Large intestine (tissue), 3 donors: ENCODE measurements at regions not wholly inside any gene's neighbourhood (a gene's known extent, or its start where the extent isn't known, plus 50 kb on each side); places are given as distances from the start of the nearest gene placed in this dataset.

Experiments
- DNase-seq, 2 donors: peaks; one replicate each; pipeline versions ENCODE4 v3.0.0 to v3.0.0-alpha.2; 2013
- H3K27ac ChIP-seq: one replicate; pipeline ENCODE4 v1.5.1; 2013; ENCODE audit warnings: low read length
- H3K27me3 ChIP-seq: 2 replicates; pipeline ENCODE4 v1.6.1; 2013; ENCODE audit warnings: low read length; ENCODE audit not compliant: control insufficient read depth, insufficient read depth
- H3K36me3 ChIP-seq: 2 replicates; pipeline ENCODE4 v1.6.1; 2013; ENCODE audit warnings: low read length; ENCODE audit not compliant: control insufficient read depth, insufficient read depth
- H3K4me1 ChIP-seq: one replicate; pipeline ENCODE4 v1.6.1; 2013; ENCODE audit warnings: low read length; ENCODE audit not compliant: control insufficient read depth, insufficient read depth
- H3K4me3 ChIP-seq: one replicate; pipeline ENCODE4 v1.5.1; 2013; ENCODE audit warnings: low read length
- H3K9me3 ChIP-seq: one replicate; pipeline ENCODE4 v1.6.1; 2013; ENCODE audit warnings: mild to moderate bottlenecking, low read depth, low read length, moderate library complexity; ENCODE audit not compliant: control insufficient read depth
- WGBS: methylation state at CpG from one replicate; pipeline ENCODE4 v1.1.5; 2013; ENCODE audit warnings: low lambda C conversion rate; ENCODE audit not compliant: insufficient coverage; 5-methylcytosine and 5-hydroxymethylcytosine counted together

- Histone ChIP-seq H3K4me3 (no peak overlapping the region), H3K27ac (no peak overlapping the region), H3K9me3 (no peaks in the 10 kb centered on the region)
Measured at GRCh38 chr3:38985581-38985980, 66.2 kb downstream of the SCN11A start.

GRCh38 chr3:38984731-38985130 is 67.0 kb downstream of the SCN11A start:
- no peak for DNase-seq
- 90% methylated on average over 2 of the region's 7 CpGs for WGBS
- Histone ChIP-seq H3K9me3 (no peaks in the 10 kb centered on the region), H3K27ac (no peak overlapping the region), H3K36me3 (no peaks in the 10 kb centered on the region), H3K27me3 (no peaks in the 10 kb centered on the region), H3K4me3 (no peak overlapping the region), H3K4me1 (no peaks in the 10 kb centered on the region)

More at GRCh38 chr3:38985581-38985980, 66.2 kb downstream of the SCN11A start:
- DNase-seq = no peak
- H3K4me1 ChIP-seq = no peaks in the 10 kb centered on the region
- no peaks in the 10 kb centered on the region for H3K27me3 ChIP-seq
- H3K36me3 ChIP-seq = no peaks in the 10 kb centered on the region

GRCh38 chr3:38984110-38984509 is 67.6 kb downstream of the SCN11A start:
- H3K4me3 ChIP-seq = no peak overlapping the region
- H3K27ac ChIP-seq = no peak overlapping the region
- H3K36me3 ChIP-seq = no peaks in the 10 kb centered on the region
- no peaks in the 10 kb centered on the region for H3K27me3 ChIP-seq
- no peaks in the 10 kb centered on the region for H3K9me3 ChIP-seq
- no peak for DNase-seq
- no peaks in the 10 kb centered on the region for H3K4me1 ChIP-seq

- H3K4me1 ChIP-seq = no peaks in the 10 kb centered on the region
- no peaks in the 10 kb centered on the region for H3K36me3 ChIP-seq
- no peaks in the 10 kb centered on the region for H3K9me3 ChIP-seq
- no peak overlapping the region for H3K4me3 ChIP-seq
- no CpG with 5 or more reads among the region's 2 CpGs for whole genome bisulfite sequencing
- H3K27ac ChIP-seq = no peak overlapping the region
- no peaks in the 10 kb centered on the region for H3K27me3 ChIP-seq
- DNase-seq = no peak
Measured at GRCh38 chr3:38980938-38981337, 70.8 kb downstream of the SCN11A start.

- DNase-seq = no peak
- no peaks in the 10 kb centered on the region for H3K9me3 ChIP-seq
- no peaks in the 10 kb centered on the region for H3K36me3 ChIP-seq
- H3K4me3 ChIP-seq = no peak overlapping the region
- WGBS = 72% methylated on average over 3 of the region's 6 CpGs
- H3K27ac ChIP-seq = no peak overlapping the region
- H3K4me1 ChIP-seq = no peaks in the 10 kb centered on the region
- no peaks in the 10 kb centered on the region for H3K27me3 ChIP-seq
Measured at GRCh38 chr3:38978729-38979128, 73.0 kb downstream of the SCN11A start.

GRCh38 chr3:38970851-38971638 is 80.7 kb downstream of the SCN11A start:
- H3K27me3 ChIP-seq = peaks cover 12% of the 10 kb centered on the region
- no peak for DNase-seq
- no peaks in the 10 kb centered on the region for H3K36me3 ChIP-seq
- H3K9me3 ChIP-seq = no peaks in the 10 kb centered on the region
- no peak overlapping the region for H3K27ac ChIP-seq
- WGBS = 100% methylated on average over 4 of the region's 7 CpGs
- H3K4me1 ChIP-seq = no peaks in the 10 kb centered on the region
- no peak overlapping the region for H3K4me3 ChIP-seq

GRCh38 chr3:38969317-38970235 is 82.2 kb downstream of the SCN11A start:
- H3K36me3 ChIP-seq = no peaks in the 10 kb centered on the region
- no peak for DNase-seq
- H3K9me3 ChIP-seq = no peaks in the 10 kb centered on the region
- no peak overlapping the region for H3K4me3 ChIP-seq
- no peak overlapping the region for H3K27ac ChIP-seq
- H3K27me3 ChIP-seq = peaks cover 12% of the 10 kb centered on the region
- 100% methylated on average over 1 of the region's 9 CpGs for WGBS
- H3K4me1 ChIP-seq = no peaks in the 10 kb centered on the region

GRCh38 chr3:38968891-38969290 is 82.9 kb downstream of the SCN11A start:
- whole genome bisulfite sequencing = no CpG with 5 or more reads among the region's 2 CpGs
- H3K36me3 ChIP-seq = no peaks in the 10 kb centered on the region
- peaks cover 12% of the 10 kb centered on the region for H3K27me3 ChIP-seq
- H3K4me3 ChIP-seq = no peak overlapping the region
- no peak for DNase-seq
- H3K4me1 ChIP-seq = no peaks in the 10 kb centered on the region
- H3K27ac ChIP-seq = no peak overlapping the region
- H3K9me3 ChIP-seq = no peaks in the 10 kb centered on the region

GRCh38 chr3:38968403-38968802 is 83.3 kb downstream of the SCN11A start:
- H3K27me3 ChIP-seq = peaks cover 12% of the 10 kb centered on the region
- WGBS = no CpG with 5 or more reads among the region's 4 CpGs
- DNase-seq = no peak
- no peaks in the 10 kb centered on the region for H3K4me1 ChIP-seq
- no peaks in the 10 kb centered on the region for H3K36me3 ChIP-seq
- no peak overlapping the region for H3K27ac ChIP-seq
- no peak overlapping the region for H3K4me3 ChIP-seq
- no peaks in the 10 kb centered on the region for H3K9me3 ChIP-seq

GRCh38 chr3:38967693-38967989 is 84.1 kb downstream of the SCN11A start:
- H3K36me3 ChIP-seq = no peaks in the 10 kb centered on the region
- H3K4me1 ChIP-seq = no peaks in the 10 kb centered on the region
- H3K27ac ChIP-seq = no peak overlapping the region
- no CpG with 5 or more reads among the region's 1 CpG for WGBS
- H3K9me3 ChIP-seq = no peaks in the 10 kb centered on the region
- H3K27me3 ChIP-seq = peaks cover 12% of the 10 kb centered on the region
- H3K4me3 ChIP-seq = no peak overlapping the region
- DNase-seq = no peak
